K562 (cell line): ENCODE measurements at regions not wholly inside any gene's neighbourhood (a gene's known extent, or its start where the extent isn't known, plus 50 kb on each side); places are given as distances from the start of the nearest gene placed in this dataset.
A peak's percentile ranks its signal among the peaks of the same experiment; 100 is the strongest.

Source experiments
- ATAC-seq: fragments of 200-7000 bp; cut with Tn5 transposase; 3 replicates; pipeline ENCODE4 v1.9.1; 2020; ENCODE audit warnings: moderate library complexity
- BruUV-seq: library from RNA; stranded (reverse); fragments of 400-500 nt; replicated peaks from 2 replicates; lab custom pipeline; 2021; lab: Mats Ljungman, UMichigan
- CTCF ChIA-PET: fragments of 300-600 bp; formaldehyde crosslinking; extraction: SDS; loops from one replicate; lab custom pipeline; 2021; ENCODE audit warnings: low intra/inter-chr PET ratio; lab: Yijun Ruan, JAX
- POLR2A ChIA-PET: fragments of 300-600, 350-650 bp; sonication (Branson Sonifier 250); formaldehyde crosslinking; extraction: SDS; loops from one replicate; lab custom pipeline; 2021; ENCODE audit warnings: antibody characterized with exemption, inconsistent platforms; lab: Yijun Ruan, JAX
- DNase-seq, 4 experiments: peaks; one replicate each; pipeline versions ENCODE4 v3.0.0 to v3.0.0-alpha.2; 2011 to 2018; ENCODE audit warnings: low spot score in 3 of 4, mixed read lengths in 3 of 4; ENCODE audit errors: extremely low read depth in 1 of 4
- FAIRE-seq: peaks from 2 replicates; lab custom pipeline; 2011; peaks lifted over from hg19 to GRCh38; lab: Jason Lieb, UNC
- H2AFZ ChIP-seq: 2 replicates; pipeline ENCODE4 v1.6.0; 2011; ENCODE audit warnings: low read depth, low read length, control low read depth, inconsistent platforms
- H3K27ac ChIP-seq: fragments of 200-600 bp; 3 replicates; pipeline ENCODE4 v1.8.0; 2011; ENCODE audit warnings: low read depth, mild to moderate bottlenecking, control low read depth, inconsistent platforms, low read length, moderate library complexity, mixed read lengths; ENCODE audit errors: extremely low read depth
- H3K27me3 ChIP-seq, 2 experiments: fragments of 300-600 bp in 1 of 2; 2 replicates in 1 of 2; 3 replicates in 1 of 2; pipeline versions ENCODE4 v1.6.0 to v1.8.0; 2011; ENCODE audit warnings: inconsistent platforms in 2 of 2, low read length in 2 of 2, mild to moderate bottlenecking in 1 of 2, mixed read lengths in 1 of 2, moderate library complexity in 1 of 2; ENCODE audit not compliant: control insufficient read depth in 2 of 2, insufficient read depth in 2 of 2
- H3K36me3 ChIP-seq: fragments of 300-600 bp; 3 replicates; pipeline ENCODE4 v1.8.0; 2011; ENCODE audit warnings: mild to moderate bottlenecking, low read length, inconsistent platforms; ENCODE audit not compliant: control insufficient read depth, insufficient read depth
- H3K4me1 ChIP-seq, 2 experiments: fragments of 200-600 bp in 1 of 2; replicated peaks in 1 of 2; 2 replicates in 1 of 2; 3 replicates in 1 of 2; pipeline versions ENCODE4 v1.5.1 to v1.8.0; 2011; ENCODE audit warnings: inconsistent platforms in 2 of 2, low read length in 2 of 2, mild to moderate bottlenecking in 1 of 2, mixed read lengths in 1 of 2, moderate library complexity in 1 of 2; ENCODE audit not compliant: control insufficient read depth in 2 of 2, insufficient read depth in 2 of 2
- H3K4me2 ChIP-seq: 2 replicates; pipeline ENCODE4 v1.6.1; 2011; ENCODE audit warnings: low read length, control low read depth, inconsistent platforms, mixed read lengths; ENCODE audit not compliant: insufficient read depth
- H3K4me3 ChIP-seq: fragments of 200-600 bp; sonication (generic), shearing (Covaris generic); 2 replicates; pipeline ENCODE4 v1.5.1; 2016; ENCODE audit warnings: control low read depth, inconsistent platforms
- H3K79me2 ChIP-seq: fragments of 200-600 bp; 3 replicates; pipeline ENCODE4 v1.8.0; 2011; ENCODE audit warnings: low read length, inconsistent platforms; ENCODE audit not compliant: control insufficient read depth, insufficient read depth
- H3K9ac ChIP-seq, 2 experiments: 2 replicates each; pipeline versions ENCODE4 v1.6.0 to v1.6.1; 2011; ENCODE audit warnings: low read depth in 2 of 2, low read length in 2 of 2, control low read depth in 1 of 2, inconsistent platforms in 1 of 2, mild to moderate bottlenecking in 1 of 2, mixed read lengths in 1 of 2; ENCODE audit not compliant: insufficient read depth in 1 of 2
- H3K9me1 ChIP-seq: one replicate; pipeline ENCODE4 v1.6.0; 2011; ENCODE audit warnings: inconsistent platforms, mild to moderate bottlenecking, low read length, moderate library complexity; ENCODE audit not compliant: control insufficient read depth, insufficient read depth
- H3K9me3 ChIP-seq: replicated peaks from 2 replicates; pipeline ENCODE4 v1.5.1; 2011; ENCODE audit warnings: low read depth, low read length, inconsistent platforms; ENCODE audit not compliant: control insufficient read depth, insufficient read depth
- H4K20me1 ChIP-seq: replicated peaks from 2 replicates; pipeline ENCODE4 v1.6.1; 2011; ENCODE audit warnings: low read length, inconsistent platforms, mixed read lengths; ENCODE audit not compliant: control insufficient read depth, insufficient read depth
- BRCA1 ChIP-seq, 2 experiments: fragments of 450-650 bp in 1 of 2; sonication (generic) in 1 of 2; formaldehyde crosslinking in 1 of 2; IDR thresholded peaks; 2 replicates each; pipeline versions ENCODE4 v1.5.0 to v1.6.1; 2017 to 2020; ENCODE audit warnings: mild to moderate bottlenecking in 1 of 2, missing genetic modification reagents in 1 of 2
- CHD4 ChIP-seq: fragments of 200-600 bp; sonication (generic); IDR thresholded peaks from 3 replicates; pipeline ENCODE4 v1.6.1; 2012; ENCODE audit warnings: low read depth, mild to moderate bottlenecking, mixed read lengths, low read length, inconsistent platforms; ENCODE audit not compliant: insufficient read depth, insufficient replicate concordance, poor library complexity, severe bottlenecking
- STAG1 ChIP-seq: sonication (generic); formaldehyde crosslinking; IDR thresholded peaks from 2 replicates; pipeline ENCODE4 v1.5.0; 2020; ENCODE audit warnings: missing genetic modification reagents, borderline replicate concordance
- THRB ChIP-seq: fragments of 450-650 bp; formaldehyde crosslinking; conservative IDR thresholded peaks from 2 replicates; pipeline ENCODE4 v1.4.0; 2022; ENCODE audit warnings: mild to moderate bottlenecking, missing genetic modification characterization
- ZBTB40 ChIP-seq, 2 experiments: fragments of 450-650 bp in 1 of 2; sonication (generic) in 1 of 2; formaldehyde crosslinking in 1 of 2; IDR thresholded peaks; 2 replicates each; pipeline versions ENCODE4 v1.7.1 to v1.9.0; 2016 to 2022; ENCODE audit warnings: inconsistent platforms in 1 of 2, mild to moderate bottlenecking in 1 of 2, missing genetic modification reagents in 1 of 2
- ZFX ChIP-seq: sonication (generic); formaldehyde crosslinking; IDR thresholded peaks from 2 replicates; pipeline ENCODE4 v1.8.0; 2022; ENCODE audit warnings: mild to moderate bottlenecking, missing genetic modification reagents, moderate library complexity
- ZNF740 ChIP-seq, 3 experiments: fragments of 200-800 bp in 1 of 3; sonication (Bioruptor generic) in 1 of 3; sonication (generic) in 1 of 3; formaldehyde crosslinking in 1 of 3; IDR thresholded peaks; 2 replicates each; pipeline versions ENCODE4 v1.6.1 to v1.8.0; 2016 to 2022; ENCODE audit warnings: mild to moderate bottlenecking in 2 of 3, missing compliant biosample characterization in 2 of 3, missing genetic modification characterization in 2 of 3, missing genetic modification reagents in 1 of 3
- WGBS: fragments of 100-300 bp; shearing (Covaris generic); methylation state at CpG from one replicate; pipeline ENCODE4 v1.1.6; 2016; ENCODE audit warnings: low coverage, mixed read lengths; ENCODE audit not compliant: insufficient coverage; ENCODE audit errors: missing lambda C conversion rate; 5-methylcytosine and 5-hydroxymethylcytosine counted together
- in situ Hi-C: fragments of 300-500 bp; cut with MboI; formaldehyde crosslinking; loops from 4 replicates; pipeline ENCODE4 v1.15.0; 2018; ENCODE audit warnings: inconsistent platforms, mixed read lengths
- intact Hi-C: fragments of 100-400 bp; cut with micrococcal nuclease; formaldehyde crosslinking; loops from 2 replicates; pipeline ENCODE4 v1.14.2; 2022

GRCh38 chr13:62171697-62172096 is 756.0 kb upstream of the PCDH20 start:
- intact Hi-C loops, result no loop called here
- no TSS peak for BruUV-seq
- TF ChIP-seq ZBTB40 (IDR thresholded peaks at IDR 0.05) (no peak), ZBTB40 (CRISPR knock-in tag; IDR thresholded peaks at IDR 0.05) (no peak), ZFX (no peak), CHD4 (no peak), THRB (no peak), STAG1 (CRISPR knock-in tag) (no peak), BRCA1 (IDR thresholded peaks at IDR 0.05) (peak; percentile 59; the same call in 1 of the 2 replicates), BRCA1 (CRISPR knock-in tag; IDR thresholded peaks at IDR 0.05) (no peak), ZNF740 (CRISPR knock-in tag; IDR thresholded peaks at IDR 0.05) (no peak), ZNF740 (tag; IDR thresholded peaks at IDR 0.05) (no peak)
- TF ChIP-seq, all 486 proteins: peak for 1
- ATAC-seq, result no peak
- H3K9me3 ChIP-seq, result no peaks in the 10 kb centered on the region
- no peak overlapping the region for H3K4me2 ChIP-seq
- POLR2A ChIA-PET, result no interaction called here
- in situ Hi-C loops, result no loop called here
- no peak overlapping the region for H2AFZ ChIP-seq
- H3K36me3 ChIP-seq, result no peaks in the 10 kb centered on the region
- no peak for DNase-seq
- H3K4me1 ChIP-seq, result no peaks in the 10 kb centered on the region
- CTCF ChIA-PET, result no interaction called here
- FAIRE-seq, result no peak
- H4K20me1 ChIP-seq, result no peaks in the 10 kb centered on the region
- no peaks in the 10 kb centered on the region for H3K79me2 ChIP-seq
- H3K27ac ChIP-seq, result no peak overlapping the region
- WGBS, result 0% methylated on average over 2 of the region's 2 CpGs
- H3K9ac ChIP-seq, result no peak overlapping the region
- H3K27me3 ChIP-seq, result no peaks in the 10 kb centered on the region
- no peaks in the 10 kb centered on the region for H3K9me1 ChIP-seq
- H3K4me3 ChIP-seq, result no peak overlapping the region
